Gastroesophageal sphincter (tissue), 3 donors: ENCODE measurements at regions not wholly inside any gene's neighbourhood (a gene's known extent, or its start where the extent isn't known, plus 50 kb on each side); places are given as distances from the start of the nearest gene placed in this dataset.

Source experiments
- CTCF ChIP-seq, 4 experiments: fragments of 200-600 bp in 2 of 4; fragments of 450-650 bp in 2 of 4; sonication (generic) in 1 of 4; IDR thresholded peaks; one replicate each; pipeline ENCODE4 v1.5.1; 2017 to 2019; ENCODE audit warnings: antibody characterized with exemption in 4 of 4, mild to moderate bottlenecking in 2 of 4, moderate library complexity in 2 of 4
- EP300 ChIP-seq: sonication (generic); formaldehyde crosslinking; IDR thresholded peaks from one replicate; pipeline ENCODE4 v1.6.1; 2017; ENCODE audit warnings: antibody characterized with exemption, mild to moderate bottlenecking
- POLR2A ChIP-seq, 2 donors: fragments of 450-650 bp; IDR thresholded peaks; one replicate each; pipeline ENCODE4 v1.6.1; 2017; ENCODE audit warnings: antibody characterized with exemption in 2 of 2, mild to moderate bottlenecking in 2 of 2, moderate library complexity in 1 of 2
- POLR2AphosphoS5 ChIP-seq: sonication (generic); formaldehyde crosslinking; IDR thresholded peaks from one replicate; pipeline ENCODE4 v1.6.1; 2017; ENCODE audit warnings: antibody characterized with exemption

- TF ChIP-seq CTCF (IDR thresholded peaks at IDR 0.05) (no peak), POLR2A (IDR thresholded peaks at IDR 0.05) (no peak), POLR2AphosphoS5 (no peak), EP300 (no peak)
These were observed 189.4 kb upstream of the AHR start for GRCh38 chr7:17109020-17109419.
